HL-60 (cell line): ENCODE measurements at regions not wholly inside any gene's neighbourhood (a gene's known extent, or its start where the extent isn't known, plus 50 kb on each side); places are given as distances from the start of the nearest gene placed in this dataset.
A peak's percentile ranks its signal among the peaks of the same experiment; 100 is the strongest.

Experiments
- DNase-seq, 2 experiments: peaks; one replicate each; pipeline ENCODE4 v3.0.0-alpha.2; 2010 to 2020; ENCODE audit warnings: low read depth in 1 of 2, low spot score in 1 of 2
- H3K27ac ChIP-seq: fragments of 250-450 bp; sonication (Bioruptor Pico); replicated peaks from 2 replicates; pipeline ENCODE4 v1.5.1; 2020; ENCODE audit warnings: mild to moderate bottlenecking, moderate library complexity
- H3K27me3 ChIP-seq: fragments of 250-450 bp; sonication (Bioruptor Pico); 2 replicates; pipeline ENCODE4 v1.5.1; 2021; ENCODE audit warnings: mild to moderate bottlenecking, moderate library complexity; ENCODE audit not compliant: insufficient read depth, poor library complexity, severe bottlenecking
- H3K4me3 ChIP-seq: replicated peaks from 2 replicates; pipeline ENCODE4 v1.5.1; 2011; ENCODE audit warnings: mild to moderate bottlenecking, control low read depth, low read length; ENCODE audit not compliant: insufficient read depth
- CTCF ChIP-seq: IDR thresholded peaks from one replicate; pipeline ENCODE4 v1.5.1; 2011; ENCODE audit warnings: low read length, control low read depth, inconsistent platforms; ENCODE audit not compliant: insufficient read depth
- GABPA ChIP-seq: IDR thresholded peaks from 2 replicates; pipeline ENCODE4 v1.6.1; 2012; ENCODE audit warnings: low read depth
- POLR2AphosphoS5 ChIP-seq: IDR thresholded peaks from 2 replicates; pipeline ENCODE4 v1.6.1; 2012; ENCODE audit warnings: low read depth
- REST ChIP-seq: IDR thresholded peaks from 2 replicates; pipeline ENCODE4 v1.6.1; 2012; ENCODE audit warnings: low read depth; ENCODE audit not compliant: insufficient replicate concordance
- SPI1 ChIP-seq: IDR thresholded peaks from 2 replicates; pipeline ENCODE4 v1.6.1; 2012; ENCODE audit warnings: low read depth, mild to moderate bottlenecking, borderline replicate concordance

- TF ChIP-seq SPI1, result peak; percentile 83
- no peak for TF ChIP-seq REST
- no peak for TF ChIP-seq GABPA
- TF ChIP-seq POLR2AphosphoS5, result peak; percentile 40; the same call in 1 of the 2 replicates
- H3K27me3 ChIP-seq, result no peaks in the 10 kb centered on the region
- H3K27ac ChIP-seq, result peak overlapping the region; percentile 70
- peak; percentile 50 to 90 for DNase-seq
- no peak overlapping the region for H3K4me3 ChIP-seq
These were observed 116.0 kb downstream of the CDC42EP3 start for GRCh38 chr2:37555457-37555856.

GRCh38 chr2:37556256-37556655 is 115.2 kb downstream of the CDC42EP3 start:
- Histone ChIP-seq H3K4me3 (no peak overlapping the region), H3K27me3 (no peaks in the 10 kb centered on the region), H3K27ac (peak overlapping the region; percentile 70)
- TF ChIP-seq CTCF (no peak), POLR2AphosphoS5 (no peak), REST (no peak), GABPA (no peak), SPI1 (no peak)
- DNase-seq, result no peak

GRCh38 chr2:37558623-37559022 is 112.8 kb downstream of the CDC42EP3 start:
- peak in 1 of 2 experiments; percentile 77 for DNase-seq
- H3K27ac ChIP-seq, result no peak overlapping the region; the same call in 1 of the 2 replicates
- H3K4me3 ChIP-seq, result no peak overlapping the region
- H3K27me3 ChIP-seq, result no peaks in the 10 kb centered on the region
- TF ChIP-seq SPI1 (peak; percentile 94), REST (no peak)

GRCh38 chr2:37560241-37560848 is 111.1 kb downstream of the CDC42EP3 start:
- Histone ChIP-seq H3K27me3 (no peaks in the 10 kb centered on the region), H3K27ac (no peak overlapping the region), H3K4me3 (no peak overlapping the region)
- no peak for TF ChIP-seq CTCF
- no peak for TF ChIP-seq SPI1
- DNase-seq, result no peak
